ENCODE measurements at regions not wholly inside any gene's neighbourhood (a gene's known extent, or its start where the extent isn't known, plus 50 kb on each side); places are given as distances from the start of the nearest gene placed in this dataset.

DNA sequence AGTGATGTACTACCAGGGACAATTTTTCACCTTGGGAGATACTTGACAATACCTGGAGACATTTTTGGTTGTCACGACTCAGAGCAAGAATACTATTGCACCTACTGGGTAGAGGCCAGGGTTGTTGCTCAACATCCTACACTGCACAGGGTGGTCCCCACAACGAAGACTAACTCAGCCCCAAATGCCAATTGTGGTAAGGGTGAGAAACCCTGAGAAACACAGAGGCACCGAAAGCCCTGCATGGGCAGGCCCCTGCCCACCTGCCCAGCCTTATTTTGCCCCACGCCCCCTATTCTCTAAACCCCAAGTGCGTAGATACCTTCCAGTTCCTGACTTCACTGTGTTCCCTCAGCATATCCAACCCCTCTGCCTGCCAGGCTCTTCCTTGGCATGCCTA, 163.1 kb upstream of the PKDCC start:
- TF ChIP-seq, protein P1, sequence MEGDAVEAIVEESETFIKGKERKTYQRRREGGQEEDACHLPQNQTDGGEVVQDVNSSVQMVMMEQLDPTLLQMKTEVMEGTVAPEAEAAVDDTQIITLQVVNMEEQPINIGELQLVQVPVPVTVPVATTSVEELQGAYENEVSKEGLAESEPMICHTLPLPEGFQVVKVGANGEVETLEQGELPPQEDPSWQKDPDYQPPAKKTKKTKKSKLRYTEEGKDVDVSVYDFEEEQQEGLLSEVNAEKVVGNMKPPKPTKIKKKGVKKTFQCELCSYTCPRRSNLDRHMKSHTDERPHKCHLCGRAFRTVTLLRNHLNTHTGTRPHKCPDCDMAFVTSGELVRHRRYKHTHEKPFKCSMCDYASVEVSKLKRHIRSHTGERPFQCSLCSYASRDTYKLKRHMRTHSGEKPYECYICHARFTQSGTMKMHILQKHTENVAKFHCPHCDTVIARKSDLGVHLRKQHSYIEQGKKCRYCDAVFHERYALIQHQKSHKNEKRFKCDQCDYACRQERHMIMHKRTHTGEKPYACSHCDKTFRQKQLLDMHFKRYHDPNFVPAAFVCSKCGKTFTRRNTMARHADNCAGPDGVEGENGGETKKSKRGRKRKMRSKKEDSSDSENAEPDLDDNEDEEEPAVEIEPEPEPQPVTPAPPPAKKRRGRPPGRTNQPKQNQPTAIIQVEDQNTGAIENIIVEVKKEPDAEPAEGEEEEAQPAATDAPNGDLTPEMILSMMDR (IDR thresholded peaks at IDR 0.05): no peak
- TF ChIP-seq POLR2A (IDR thresholded peaks at IDR 0.05): no peak
